ENCODE measurements at regions not wholly inside any gene's neighbourhood (a gene's known extent, or its start where the extent isn't known, plus 50 kb on each side); places are given as distances from the start of the nearest gene placed in this dataset.
A peak's percentile ranks its signal among the peaks of the same experiment; 100 is the strongest.

DNA sequence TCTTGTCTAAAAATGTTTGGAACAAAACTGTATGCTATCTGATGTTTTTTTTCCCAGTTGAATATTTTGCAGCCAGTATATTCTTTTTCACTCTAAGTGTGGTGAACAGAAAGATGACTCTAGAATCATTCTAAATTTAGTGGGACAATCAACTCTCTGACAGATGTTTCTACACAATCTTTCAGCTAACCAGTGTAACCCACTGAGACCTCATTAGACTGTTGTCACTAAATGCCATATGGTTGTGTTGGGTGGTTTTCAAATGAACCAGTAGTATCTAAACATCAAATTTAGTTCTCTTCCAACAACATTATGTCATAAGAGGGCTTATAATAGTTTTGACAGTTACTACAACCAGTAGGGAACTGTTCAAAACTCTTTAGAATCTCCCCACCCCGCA is 129.6 kb upstream of the PRLR start:
- DNase-seq = no peak

DNA sequence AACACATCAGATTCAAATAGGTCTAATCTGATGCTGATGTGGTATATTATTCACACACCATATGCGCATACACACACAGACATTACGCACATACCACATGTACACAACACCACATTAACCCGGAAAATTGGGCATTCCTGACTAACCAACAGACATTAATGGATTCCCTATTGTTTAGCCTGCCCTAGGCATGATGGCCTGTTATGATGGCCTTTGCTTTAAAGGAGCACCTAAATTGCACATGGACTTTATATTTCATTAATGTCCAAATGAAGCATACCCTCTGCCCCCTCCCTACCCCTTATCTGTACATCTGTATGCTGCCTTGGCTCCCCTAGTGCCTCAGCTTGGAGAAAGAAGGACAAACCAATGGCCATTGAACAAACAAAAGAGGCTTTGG is 127.7 kb upstream of the PRLR start:
- DNase-seq = no peak

DNA sequence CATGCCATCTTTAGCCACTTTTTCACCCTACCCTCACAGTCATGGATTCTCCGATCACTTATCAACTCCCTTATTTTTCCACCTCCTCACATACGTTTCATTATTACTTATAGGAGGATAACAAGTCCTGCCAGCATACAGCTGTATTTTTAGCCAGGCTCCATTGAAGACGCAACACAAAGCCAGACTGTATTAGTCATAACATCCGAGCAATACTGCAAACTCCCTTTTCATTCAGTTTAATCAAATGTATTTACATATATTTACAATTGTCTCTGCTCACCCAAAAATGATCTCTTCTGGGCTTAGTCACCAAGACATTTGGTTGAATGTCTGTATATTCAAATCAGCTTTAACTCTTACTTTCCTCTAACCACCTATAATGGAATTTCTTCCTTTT is 126.4 kb upstream of the PRLR start:
- no peak for DNase-seq

DNA sequence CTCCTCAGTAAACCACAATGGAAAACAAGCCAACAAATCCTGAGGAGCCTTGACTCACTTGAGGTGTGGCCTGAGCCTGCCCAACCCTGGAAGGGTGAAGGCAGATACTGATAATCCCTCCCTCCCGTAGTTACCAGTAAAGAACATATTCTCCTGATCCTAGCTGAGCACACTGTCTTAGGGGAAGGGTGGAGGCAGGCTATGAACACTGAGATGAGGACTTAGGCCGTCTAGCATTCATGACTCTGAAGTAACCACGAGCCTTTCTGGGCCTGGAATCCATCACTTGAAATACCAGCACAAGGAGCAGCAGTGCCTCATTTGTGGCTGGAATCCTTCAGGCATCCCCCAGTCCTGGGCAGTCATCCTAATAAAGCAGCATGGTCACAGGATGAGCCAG is 124.5 kb upstream of the PRLR start:
- DNase-seq = no peak

DNA sequence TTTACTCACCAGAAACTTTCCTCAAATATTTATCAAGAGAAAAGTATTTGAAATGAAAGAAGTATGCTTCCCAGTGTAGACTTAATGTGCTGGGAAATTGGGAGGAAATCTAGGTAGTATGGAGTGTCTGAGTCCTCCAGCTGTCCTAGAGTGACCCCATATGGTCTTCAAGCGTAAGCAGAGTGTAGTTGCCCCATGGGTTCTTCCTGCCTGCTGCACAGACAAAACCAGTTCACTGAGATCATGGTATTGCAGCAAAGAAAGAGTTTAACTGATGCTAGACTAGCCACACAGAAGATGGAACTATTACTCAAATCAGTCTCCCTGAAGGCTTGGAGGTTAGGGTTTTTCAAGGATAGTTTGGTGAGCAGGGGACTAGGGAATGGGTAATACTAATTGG is 114.9 kb upstream of the PRLR start:
- DNase-seq = no peak

DNA sequence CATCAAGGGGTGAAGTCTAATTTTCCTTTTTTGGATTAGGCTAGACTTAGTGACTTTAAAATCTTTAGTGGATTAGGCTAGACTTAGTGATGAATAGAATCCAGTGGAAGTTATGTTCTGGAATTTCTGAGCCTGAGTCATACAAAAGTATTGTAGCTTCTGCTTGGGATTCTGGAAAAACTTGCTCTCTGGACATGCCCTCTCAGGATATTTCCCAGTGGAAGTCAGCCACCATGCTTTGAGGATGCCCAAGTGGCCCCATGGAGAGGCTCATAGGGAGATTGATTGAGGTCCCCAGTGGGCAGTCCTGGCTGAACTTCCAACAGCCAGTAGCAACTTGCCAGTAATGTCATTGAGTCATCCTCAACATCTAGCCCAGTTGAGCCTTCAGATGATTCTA is 112.4 kb upstream of the PRLR start:
- DNase-seq = no peak

DNA sequence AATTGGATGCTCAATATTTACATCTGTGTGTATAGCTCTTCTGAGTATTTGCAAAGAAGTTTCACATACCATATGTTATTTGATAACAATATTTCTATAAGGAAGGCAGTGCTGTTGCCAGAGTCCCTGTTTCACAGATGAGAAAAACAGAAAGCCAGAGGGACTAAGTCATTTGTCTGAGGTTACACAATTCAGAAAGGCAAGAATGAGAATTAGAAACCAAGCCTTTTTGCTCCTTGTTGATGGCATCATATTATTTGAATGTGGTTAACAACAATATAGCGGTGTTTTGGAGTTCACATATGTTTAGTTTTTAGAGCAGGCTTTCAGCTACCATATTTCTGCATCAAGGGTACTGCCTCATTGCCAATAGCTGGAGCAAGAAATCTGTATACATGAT is 110.9 kb upstream of the PRLR start:
- DNase-seq = no peak

DNA sequence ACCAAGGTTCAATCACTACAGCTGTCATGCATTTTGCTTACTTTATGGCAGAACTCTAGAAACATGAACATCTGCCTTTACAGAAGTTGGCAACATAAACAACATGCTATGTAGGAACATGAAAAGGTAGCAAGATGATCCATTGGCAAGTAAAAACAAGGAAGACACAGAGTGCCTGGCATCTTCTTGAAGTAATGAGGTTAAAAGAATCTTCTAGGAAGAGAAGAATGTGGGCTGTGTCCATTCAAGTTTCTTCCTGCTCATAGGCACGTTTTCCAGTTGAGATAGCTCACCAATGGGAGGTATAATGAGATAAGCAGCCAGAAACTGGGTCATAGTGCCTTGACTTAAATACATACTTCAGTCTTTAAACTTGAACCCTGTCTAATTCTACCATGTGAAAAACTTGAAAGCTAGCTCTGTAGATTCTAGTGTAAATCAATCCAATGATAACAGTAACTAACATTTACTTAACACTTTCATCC is 109.4 kb upstream of the PRLR start:
- no peak for DNase-seq

DNA sequence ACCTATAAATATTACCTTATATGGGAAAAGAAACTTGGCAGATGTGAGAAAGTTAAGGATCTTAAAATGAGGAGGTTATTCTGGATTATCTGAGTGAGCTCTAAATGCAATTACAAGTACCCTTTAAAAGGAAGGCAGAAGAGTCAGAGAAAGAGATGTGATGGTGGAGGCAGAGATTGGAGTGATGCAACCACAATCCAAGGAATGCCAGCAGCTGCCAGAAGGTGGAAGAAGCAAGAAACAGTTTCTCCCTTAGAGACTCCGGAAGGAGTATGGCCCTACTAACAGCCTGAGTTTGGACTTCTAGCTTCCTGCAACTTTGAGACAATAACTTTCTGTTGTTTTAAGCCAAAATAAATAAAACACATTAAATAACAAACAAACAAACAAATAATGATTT is 108.7 kb upstream of the PRLR start:
- no peak for DNase-seq

DNA sequence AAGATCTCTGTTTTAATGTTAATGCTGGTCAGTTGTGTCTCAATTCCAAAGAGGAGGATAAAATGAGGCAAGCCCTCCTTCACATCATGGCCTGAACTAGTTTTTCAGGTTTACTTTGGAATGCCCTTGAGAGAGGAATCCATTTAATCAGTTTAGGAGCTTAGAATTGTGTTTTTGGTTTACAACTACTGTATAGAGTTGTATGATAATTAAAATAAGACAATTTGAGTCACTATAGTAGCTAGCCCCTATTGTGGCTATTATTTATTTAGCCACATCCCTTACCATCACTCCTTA is 107.8 kb upstream of the PRLR start:
- DNase-seq = no peak

DNA sequence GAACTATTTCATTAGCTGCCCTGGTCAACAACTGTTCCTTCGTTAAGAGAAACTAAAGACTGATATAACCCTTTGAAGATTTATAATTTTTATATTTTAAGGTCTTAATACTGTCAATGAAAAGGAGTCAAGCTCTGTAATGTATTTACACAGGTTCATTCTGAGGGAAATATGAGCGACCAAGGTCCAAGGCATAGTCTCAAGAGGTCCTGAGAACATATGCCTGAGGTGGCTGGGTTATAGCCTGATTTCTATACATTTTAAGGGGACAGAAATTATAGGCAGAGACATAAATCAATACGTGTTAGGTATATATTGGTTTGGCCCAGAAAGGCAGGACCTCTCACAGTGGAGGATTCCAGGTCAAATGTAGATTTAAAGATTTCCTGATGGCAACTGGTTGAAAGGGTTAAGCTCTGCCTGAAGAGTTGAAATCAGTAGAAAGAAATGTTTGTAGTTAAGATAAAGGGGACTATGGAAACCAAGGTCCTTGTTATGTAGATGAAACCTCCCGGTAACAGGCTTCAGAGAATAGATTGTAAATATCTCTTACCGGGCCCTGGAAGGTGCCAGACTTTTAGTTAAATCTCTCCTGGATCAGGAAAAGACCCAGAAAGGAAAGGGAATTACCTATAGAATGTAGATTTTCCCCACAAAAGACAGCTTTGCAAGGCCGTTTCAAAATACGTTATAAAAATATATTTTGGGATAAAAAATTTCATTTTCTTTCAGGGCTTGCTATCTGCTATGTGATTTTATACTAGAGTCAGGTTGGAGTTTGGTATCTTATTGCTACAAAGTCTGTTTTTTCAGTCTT is 107.3 kb upstream of the PRLR start:
- DNase-seq = no peak

DNA sequence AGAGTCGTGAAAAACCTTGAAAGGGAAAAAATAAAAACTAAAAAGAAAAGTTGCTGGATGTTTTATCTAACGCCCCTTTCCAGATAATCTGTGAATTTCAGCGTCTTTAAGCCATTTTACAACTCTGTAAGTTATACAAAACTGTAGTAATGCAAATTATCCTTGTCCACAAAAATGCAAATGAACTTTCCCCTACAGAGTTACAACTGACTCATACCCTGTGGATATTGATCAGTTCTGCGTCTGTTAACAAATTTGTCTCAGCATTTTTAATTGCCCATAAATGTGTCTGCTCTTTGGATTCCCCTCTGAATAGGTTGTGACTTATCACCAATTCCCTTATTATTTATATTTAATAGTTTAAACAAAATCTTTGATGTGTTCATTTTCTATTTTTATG is 105.9 kb upstream of the PRLR start:
- no peak for DNase-seq

DNA sequence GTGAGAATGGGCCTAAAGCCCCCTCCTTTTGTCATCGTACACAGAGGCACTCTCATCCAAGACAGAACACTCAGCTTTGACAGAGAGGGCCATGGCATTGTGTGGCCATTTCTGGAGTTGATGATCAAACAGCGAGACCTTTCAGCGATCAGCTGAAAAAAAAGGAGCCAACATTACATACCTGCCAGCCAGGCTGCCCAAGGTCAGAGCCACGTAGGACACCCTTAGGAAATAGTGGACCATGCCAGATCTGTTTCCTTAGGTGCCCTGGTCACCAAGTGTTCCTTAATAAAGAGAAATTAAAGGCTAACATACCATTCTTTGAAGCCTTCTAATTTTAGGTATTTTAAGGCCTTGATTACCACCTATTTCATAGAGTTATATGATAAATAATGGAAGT is 105.5 kb upstream of the PRLR start:
- no peak for DNase-seq

DNA sequence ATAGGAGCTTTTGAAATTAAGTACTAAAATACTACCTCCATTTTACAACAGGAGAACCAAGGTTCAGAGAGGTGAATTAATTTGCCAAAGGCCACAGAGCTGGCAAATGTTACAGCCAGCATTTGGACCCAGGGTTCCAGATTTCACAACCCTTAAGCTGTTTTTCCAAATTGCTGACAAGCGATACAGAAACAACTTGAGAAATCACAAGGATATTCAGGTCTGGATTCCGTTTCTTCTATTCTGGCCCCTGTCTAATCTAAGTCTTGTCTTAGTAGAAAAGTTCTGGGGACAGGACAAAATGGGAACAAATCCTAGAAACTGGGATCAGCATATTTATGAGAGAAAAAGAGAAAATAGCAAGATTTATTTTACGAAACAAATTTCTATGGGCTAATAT is 103.1 kb upstream of the PRLR start:
- no peak for DNase-seq

DNA sequence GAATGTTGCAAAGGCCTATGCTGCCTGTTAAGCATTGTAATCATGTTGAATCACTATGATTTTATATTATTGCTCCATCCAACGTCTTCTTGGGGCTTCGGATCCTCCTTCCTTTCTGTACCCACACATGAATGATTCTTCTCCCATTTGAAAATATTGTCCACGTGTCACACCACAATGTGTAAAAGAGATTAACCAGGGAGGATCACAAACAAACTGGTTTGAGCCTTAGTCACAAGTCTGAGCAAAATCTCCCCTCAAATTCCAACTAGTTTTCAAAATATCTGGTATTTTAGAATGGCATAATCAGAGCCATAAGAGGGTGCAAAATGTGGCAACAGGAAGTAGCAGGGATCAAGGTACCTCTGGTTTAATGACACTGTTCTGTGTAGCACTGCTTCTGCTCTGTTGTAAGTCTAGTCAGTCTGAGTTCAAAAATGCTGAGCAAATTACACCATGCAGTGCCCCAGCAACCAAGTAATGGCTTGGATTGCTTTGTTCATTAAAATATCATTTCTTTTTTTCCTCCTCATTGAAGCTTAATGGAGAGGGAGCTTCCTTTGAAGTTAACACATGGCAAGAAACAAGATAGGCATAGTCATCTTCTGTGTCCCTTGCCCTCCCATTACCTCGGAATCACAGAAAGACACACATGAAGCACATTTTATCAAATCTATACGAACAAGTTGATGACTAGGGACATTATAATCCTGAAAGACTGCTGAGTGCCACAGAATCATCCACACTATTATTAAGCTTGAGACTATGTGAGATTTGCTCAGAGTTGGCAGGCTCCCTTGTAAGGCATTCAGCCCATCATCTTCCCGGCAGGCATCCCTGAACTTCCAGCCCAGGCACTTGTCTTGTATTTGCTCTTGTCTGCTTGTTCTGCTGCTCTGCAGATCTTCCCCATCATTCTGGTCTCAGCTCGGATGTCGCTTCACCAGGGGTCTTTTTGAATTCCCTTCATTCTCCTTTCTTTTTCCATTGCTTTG is 102.0 kb upstream of the PRLR start:
- no peak for DNase-seq

DNA sequence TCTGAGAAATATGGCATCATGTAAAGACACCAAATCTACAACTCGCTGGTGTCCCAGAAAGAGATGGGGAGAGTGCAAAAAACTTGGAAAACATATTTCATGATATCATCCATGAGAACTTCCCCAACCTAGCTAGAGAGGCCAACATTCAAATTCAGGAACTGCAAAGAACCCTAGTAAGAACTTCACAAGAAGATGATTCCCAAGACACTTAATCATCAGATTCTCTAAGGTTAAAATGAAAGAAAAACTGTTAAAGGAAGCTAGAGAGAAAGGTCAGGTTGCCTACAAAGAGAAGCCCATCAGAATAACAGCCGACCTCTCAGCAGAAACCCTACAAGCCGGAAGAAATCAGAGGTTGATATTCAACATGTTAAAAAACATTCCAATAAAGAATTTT is 95.5 kb upstream of the PRLR start:
- DNase-seq = no peak

DNA sequence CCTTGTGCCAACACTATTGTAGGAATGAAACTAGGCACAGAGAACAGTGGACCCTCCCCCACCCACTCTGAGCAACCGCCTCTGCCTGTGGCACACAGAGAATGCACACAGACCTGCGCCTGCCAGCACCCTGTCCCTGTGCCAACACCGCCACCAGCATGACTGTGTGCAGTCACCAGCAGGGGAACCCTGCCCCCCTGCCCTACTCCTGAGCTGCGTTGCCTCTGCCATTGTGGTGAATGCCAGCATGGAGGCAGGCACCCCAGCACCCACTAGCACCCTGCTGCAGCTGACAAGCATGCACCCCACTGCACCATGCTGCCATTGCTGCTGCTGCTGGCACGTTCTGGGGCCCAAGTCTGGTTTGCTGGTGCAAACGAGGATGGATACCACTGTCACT is 94.4 kb upstream of the PRLR start:
- DNase-seq = no peak

DNA sequence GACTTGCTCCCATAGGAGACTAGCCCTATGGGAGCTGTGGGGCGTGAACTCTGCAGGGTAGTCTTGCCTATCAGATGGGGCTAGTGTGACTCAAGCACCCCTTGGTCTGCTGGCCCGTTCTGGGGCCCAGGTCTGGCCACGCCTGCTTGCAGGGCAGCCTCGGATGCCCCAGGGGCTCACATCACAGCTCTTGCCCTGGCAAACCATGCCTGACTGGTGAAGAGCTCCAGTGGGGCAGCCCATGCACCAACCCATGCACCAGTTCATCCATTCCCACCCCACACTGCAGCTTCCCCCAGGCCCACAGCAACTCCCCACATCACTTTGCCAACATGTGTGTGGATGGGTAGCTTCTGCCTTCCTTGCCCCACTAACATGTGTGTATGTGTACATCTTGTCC is 93.9 kb upstream of the PRLR start:
- no peak for DNase-seq

DNA sequence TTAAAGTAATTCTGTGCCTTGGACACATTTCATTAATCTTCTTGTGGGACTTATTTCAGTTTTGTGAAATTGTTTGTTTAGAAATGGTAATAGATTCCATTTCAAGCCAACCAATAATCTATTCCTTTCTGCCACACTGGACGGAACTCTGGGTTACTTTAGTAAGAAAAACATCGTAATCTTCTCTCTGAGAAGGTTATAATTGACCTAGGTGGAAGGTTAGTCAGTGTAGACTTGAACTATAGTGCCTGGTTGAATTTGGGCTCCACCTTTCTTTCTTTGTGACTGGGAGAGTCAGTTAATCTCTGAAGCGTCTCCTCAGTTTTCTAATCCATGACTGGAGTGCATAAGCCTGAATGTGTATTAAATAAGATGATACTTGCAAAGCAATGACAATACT is 89.7 kb upstream of the PRLR start:
- DNase-seq = no peak

DNA sequence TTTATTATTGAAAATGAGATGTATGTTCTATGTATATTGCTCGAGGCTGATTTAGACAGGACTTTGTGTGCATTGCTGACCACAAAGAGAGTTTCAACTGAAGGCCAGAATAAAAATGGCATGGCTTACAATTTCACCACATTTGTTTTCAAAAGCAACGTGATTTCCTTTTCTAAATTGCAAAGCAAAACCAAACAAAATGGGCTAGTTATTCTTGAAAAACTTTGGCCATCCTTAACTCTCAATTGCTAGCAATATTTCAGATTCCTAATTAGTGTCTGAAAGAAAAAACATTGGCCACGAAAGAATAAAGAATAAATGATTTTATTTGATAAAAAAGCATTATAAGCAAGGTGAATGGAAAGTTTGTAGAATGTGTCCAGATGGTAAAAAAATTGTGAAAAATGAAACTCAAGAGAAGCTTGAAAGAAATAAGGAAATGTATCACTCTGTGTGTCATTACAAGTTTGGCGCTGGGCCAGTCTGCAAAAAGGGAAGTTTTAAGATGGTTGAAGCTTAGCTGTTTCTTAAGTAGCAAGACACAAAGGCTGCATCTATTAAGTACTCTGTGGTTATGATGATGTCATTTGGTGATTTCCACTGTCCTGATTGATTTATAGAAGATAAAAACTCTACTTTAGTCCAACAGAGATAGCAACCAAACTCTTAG is 89.2 kb upstream of the PRLR start:
- DNase-seq = peak; percentile 55

DNA sequence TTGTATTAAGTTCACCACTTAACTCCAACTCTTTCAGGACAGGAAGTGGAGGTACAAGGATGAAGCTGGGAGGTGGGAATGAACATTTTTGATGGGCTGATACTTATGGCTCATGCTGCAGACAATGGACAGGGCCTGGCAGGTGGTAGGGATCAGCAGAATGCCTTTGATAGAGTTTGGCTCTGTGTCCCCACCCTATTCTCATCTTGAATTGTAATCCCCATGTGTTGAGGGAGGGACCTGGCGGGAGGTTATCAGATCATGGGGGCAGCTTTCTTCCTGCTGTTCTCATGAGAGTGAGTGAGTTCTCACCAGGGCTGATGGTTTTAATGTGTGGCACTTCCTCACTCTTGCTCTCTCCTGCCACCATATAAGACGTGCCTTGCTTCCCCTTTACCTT is 87.3 kb upstream of the PRLR start:
- no peak for DNase-seq

DNA sequence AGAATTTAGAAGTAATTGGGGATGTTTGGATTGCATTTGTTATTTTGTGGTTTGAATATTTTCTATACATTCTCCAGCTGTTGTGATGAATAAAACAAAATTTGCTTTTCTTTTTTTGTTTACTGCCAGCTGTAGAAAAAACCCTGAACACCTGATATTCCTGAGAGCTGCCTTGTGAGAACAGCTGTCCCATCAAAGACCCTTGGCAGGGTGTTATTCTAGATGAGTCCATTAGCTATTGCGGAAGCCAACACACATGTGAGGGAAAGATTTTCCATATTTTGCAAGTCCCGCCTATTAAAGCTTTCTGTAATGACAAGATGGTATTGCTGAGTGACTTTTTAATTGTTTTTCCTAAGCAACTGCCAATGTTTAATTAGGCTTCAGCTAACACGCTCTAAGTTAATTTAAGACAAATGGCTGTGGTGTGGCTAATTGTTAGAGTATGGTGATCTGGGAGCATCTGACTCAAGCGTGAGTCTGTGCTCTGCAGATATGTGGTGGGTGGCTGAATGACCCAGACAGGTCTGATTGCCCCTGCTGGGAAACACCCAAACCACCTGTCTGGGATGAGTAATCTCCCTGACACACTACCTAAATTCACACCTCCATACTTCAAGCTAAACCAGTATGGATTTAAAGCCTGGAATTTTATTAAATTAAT is 86.5 kb upstream of the PRLR start:
- no peak for DNase-seq

DNA sequence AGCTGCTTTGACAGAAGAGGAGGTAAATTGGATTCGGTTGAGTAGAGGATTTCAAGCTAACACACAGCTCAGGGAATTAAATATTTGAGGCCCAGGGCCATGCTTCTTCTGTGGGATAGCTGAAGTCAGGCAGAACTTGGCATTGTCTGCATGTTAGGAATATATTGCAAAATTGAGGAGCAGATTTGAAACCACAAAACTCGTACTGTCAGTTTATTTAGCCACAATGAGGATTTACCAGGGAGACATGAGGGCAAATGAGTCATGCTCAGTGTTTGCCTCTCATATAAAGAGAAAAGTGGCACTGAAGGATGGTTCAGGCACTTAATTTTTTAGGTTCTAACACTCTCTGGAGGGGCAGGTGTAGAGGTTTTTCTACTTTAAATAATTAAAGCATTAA is 83.0 kb upstream of the PRLR start:
- DNase-seq = no peak

All from activated naive CD4-positive, alpha-beta T cell treated with Interleukin-2 at 50 U/mL for 16 hours (primary cell).